NCI-H1417 (cell line): ENCODE measurements at regions not wholly inside any gene's neighbourhood (a gene's known extent, or its start where the extent isn't known, plus 50 kb on each side); places are given as distances from the start of the nearest gene placed in this dataset.
"Not testable (repeated sequence)": the region's sequence is repeated elsewhere in the genome, so short reads cannot be mapped to it uniquely, and the experiment has no call there.

Experiments
- DNase-seq, 3 experiments: peaks; one replicate each; lab custom pipeline; 2025; lab: John Stamatoyannopoulos, UW

GRCh38 chr3:30469133-30469532 lies 137.3 kb upstream of the TGFBR2 start:
- no peak for DNase-seq

- DNase-seq, result no peak
Observed at GRCh38 chr3:30470496-30470895, 135.9 kb upstream of the TGFBR2 start.

DNA sequence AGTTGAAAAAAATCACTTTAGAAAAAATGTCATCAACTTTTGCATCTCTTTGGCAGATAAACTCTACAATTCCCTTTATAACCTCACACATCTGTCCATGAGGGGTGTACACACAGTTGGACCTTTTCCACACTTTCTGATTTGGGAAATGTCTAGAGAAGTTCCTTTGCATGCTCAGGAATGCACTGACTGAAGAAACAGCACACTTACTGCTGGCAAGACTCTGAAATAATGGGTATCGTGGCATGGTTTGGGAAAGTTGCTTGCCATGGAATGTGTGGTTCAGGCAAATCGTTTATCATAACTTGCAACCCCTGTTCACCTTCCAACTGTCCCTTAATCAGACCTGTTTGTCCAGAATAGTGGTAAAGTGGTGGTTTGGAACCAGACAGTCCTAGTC lies 135.3 kb upstream of the TGFBR2 start:
- DNase-seq, result no peak

DNA sequence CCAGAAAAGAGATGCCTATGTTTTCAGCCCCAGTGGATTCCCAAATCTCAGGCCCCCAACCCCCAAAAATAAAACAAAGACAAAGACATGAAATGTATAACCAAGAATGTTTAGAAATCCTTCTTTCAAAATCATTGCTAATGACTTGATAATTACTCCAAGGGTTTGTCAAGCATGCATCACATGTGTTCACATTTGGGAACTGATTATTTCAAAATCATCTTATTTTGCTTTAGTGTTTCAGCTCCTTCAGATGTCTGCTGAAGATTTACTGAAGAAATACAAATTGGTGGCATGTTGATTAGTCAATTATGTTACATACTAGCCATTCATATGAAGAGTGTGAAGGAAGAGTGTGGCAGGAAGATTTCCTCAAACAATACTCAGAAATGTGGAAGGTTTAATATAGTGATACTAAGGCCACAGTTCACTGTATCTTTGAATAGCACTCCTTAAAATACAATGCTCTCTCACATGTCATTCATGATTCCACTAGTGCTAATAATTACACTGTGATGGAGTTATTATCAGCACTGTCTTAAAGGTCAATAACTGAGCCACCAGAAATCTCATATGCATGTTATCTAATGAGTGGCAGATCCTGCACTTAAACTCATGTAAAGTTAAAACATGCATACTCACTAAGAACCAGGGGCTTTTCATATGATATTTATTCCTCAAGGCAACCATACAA lies 134.5 kb upstream of the TGFBR2 start:
- DNase-seq, result no peak

- DNase-seq, result no peak
Observed at GRCh38 chr3:30473374-30474051, 132.9 kb upstream of the TGFBR2 start.

DNA sequence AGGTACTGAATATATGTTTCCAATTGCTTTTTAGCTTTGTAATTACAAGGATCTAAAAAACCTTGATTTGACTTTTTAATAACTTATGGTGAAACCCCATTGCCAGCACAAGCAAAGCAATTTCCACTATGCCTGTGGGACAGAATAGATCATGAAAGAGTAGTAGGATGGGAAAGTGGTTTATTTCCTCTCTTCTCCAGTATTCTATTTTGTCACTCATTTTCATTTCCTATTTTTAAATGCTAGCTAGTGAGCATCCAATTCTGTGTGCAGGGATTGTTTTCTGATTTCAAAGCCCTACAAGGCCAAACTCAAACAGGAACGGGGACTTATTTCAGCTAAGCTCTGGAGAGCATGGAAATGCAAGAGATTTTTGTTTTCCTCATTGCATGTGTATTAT lies 132.0 kb upstream of the TGFBR2 start:
- no peak for DNase-seq

GRCh38 chr3:30475038-30475808 lies 131.2 kb upstream of the TGFBR2 start:
- DNase-seq, result no peak

GRCh38 chr3:30475809-30476178 lies 130.6 kb upstream of the TGFBR2 start:
- no peak for DNase-seq

- DNase-seq, result peak in 1 of 3 experiments; percentile 38
Observed at GRCh38 chr3:30476368-30477084, 129.9 kb upstream of the TGFBR2 start.

DNA sequence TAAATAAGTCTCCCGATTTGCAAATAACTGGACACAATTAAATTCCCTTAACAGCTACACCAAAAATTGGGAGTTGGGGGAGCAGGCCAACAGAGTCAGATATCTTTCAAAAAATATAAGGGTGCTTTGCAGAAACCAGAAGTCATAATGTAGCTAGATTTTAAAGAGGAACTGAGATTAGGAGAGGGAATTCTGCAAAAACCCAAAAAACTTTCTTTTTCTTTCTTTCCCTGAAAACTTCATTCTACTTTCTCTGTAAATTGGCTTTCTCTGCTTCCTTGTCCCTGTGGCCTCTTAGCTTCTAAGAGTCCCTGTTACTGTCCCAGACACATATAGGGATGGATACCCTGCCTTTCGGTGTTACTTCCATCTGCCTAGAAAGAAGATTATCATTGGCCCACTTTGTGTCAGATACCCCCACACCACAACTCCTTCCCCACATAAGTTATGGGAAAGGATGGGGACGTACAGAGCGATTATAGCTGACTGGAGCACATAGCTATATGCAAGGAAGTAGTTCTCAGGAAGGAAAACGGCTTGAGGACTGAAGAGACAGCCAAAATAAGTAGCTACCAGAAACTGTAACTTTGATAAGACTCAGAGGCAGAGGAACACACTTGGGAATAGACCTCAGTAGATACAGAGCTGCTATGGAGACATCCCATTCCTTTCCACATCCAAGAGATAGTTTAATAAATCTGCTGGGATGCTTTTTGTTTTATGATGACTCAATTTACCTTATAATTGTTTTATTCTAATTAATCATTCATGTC lies 129.1 kb upstream of the TGFBR2 start:
- no peak for DNase-seq

GRCh38 chr3:30479737-30480136 lies 126.7 kb upstream of the TGFBR2 start:
- DNase-seq, result not testable (repeated sequence)

DNA sequence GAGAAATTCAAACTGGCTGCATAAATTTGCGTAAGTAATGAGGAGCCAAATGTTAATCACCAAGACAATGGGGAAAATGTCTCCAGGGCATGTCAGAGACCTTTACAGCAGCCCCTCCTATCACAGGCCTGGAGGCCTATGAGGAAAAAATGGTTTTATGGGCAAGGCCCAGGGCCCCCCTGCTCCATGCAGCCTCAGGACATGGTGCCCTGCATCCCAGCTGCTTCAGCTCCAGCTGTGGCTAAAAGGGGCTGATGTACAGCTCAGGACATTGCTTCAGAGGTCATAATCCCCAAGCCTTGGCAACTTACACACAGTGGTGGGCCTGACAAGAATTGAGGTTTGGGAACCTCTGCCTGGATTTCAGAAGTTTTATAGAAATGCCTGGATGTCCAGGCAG lies 126.2 kb upstream of the TGFBR2 start:
- DNase-seq, result not testable (repeated sequence)

GRCh38 chr3:30480587-30480986 lies 125.8 kb upstream of the TGFBR2 start:
- no peak for DNase-seq

- no peak for DNase-seq
Observed at GRCh38 chr3:30481241-30481640, 125.2 kb upstream of the TGFBR2 start.

GRCh38 chr3:30484229-30484628 lies 122.2 kb upstream of the TGFBR2 start:
- not testable (repeated sequence) for DNase-seq

- no peak for DNase-seq
Observed at GRCh38 chr3:30486368-30486767, 120.0 kb upstream of the TGFBR2 start.

DNA sequence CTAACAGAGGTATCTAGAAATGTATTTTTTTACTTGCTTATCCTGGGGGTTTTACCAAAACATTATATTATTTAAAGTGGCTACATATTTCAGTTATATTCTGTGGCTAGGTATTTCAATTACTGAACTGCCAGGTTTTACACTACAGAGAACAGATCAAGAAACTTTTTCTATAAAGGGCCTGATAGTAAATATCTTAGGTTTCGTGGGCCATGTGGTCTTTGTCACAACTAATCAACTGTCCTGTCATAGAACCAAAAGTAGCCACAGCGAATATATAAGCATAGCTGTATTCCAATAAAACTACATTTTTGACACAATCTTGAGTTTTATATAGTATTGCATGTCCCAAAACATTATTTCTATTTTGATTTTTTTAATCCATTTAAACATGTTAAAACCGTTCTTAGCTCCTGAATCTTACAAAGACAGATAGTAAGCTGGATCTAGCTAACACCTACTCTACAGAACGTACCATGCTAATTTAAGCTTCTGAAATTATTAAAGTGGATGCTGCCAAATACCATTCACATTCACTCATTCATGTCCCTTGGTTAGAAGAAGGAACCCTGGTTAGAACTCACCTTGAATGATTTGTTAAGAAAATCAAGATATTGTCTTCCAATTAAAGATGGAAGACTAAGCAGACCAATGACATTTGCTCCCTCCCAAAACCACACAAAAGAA lies 118.2 kb upstream of the TGFBR2 start:
- no peak for DNase-seq

DNA sequence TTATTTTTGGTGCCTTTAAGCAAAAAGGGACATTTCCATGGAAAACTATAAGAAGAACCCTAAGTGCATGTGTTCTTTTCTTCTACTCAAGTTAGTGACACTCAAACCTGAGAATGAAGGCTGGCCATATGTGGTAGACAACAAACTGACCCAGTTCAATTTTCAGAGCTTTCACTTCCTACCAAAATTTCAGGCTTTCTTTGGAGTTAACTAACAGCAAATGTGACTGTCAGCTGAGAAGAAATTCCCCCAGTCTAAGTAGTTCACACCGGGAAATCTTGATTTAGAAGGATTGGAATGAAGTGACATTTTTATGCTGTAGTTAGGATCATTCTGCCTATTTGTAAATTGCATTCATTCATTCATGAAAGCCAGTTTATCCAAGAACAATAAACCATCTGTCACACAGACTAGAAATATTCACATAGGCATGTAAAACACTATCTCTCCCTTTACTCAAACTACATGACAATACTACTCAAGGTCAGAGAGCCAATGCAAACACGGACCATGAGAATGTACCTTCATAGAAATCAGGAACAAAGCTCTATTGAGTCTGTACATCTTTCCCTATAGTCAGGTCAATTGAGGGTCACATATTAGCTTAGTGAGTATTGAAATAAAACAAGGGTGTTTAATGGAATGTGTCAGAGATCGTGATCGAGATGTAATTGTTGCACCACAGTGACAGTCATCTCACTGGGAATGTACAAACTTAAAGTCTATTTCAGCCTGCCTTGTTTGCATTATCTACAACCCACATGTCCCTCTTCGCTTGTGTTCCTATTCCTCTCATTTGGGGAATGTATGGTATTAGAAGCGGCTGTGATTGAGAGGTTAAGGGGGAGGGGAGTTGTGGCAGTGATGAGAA lies 113.8 kb upstream of the TGFBR2 start:
- no peak for DNase-seq

DNA sequence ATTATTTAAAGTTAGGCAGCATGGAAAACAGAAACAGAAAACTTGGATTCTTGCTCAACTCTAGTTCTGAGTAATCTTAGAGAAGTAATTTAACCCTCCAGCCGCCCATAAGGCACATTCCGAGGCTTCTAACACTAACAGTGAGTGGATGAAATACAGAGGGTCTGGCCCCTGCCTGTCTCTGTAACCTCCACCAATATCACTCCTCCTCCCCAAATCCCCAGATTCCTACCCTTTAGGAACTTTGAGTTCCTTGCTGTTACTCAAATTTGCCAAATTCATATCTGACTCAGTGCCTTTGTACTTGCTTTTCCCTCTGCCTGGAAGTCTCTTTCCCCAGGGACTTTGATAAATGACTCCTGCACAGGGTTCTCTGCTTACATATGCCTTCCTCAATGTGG lies 112.5 kb upstream of the TGFBR2 start:
- no peak for DNase-seq
